ENCODE measurements at regions not wholly inside any gene's neighbourhood (a gene's known extent, or its start where the extent isn't known, plus 50 kb on each side); places are given as distances from the start of the nearest gene placed in this dataset.

GRCh38 chr18:51739044-51739666 is 541.7 kb upstream of the MEX3C start:
- no peak for DNase-seq

- peak; percentile 2 for DNase-seq
Observed at GRCh38 chr18:51751901-51752300, 554.4 kb upstream of the MEX3C start.

GRCh38 chr18:51753365-51754057 is 556.0 kb upstream of the MEX3C start:
- DNase-seq, result no peak

- DNase-seq, result no peak
Observed at GRCh38 chr18:51754566-51754965, 557.1 kb upstream of the MEX3C start.

- DNase-seq, result no peak
Observed at GRCh38 chr18:51757255-51757924, 559.9 kb upstream of the MEX3C start.

GRCh38 chr18:51762373-51762772 is 564.9 kb upstream of the MEX3C start:
- DNase-seq, result no peak

- no peak for DNase-seq
Observed at GRCh38 chr18:51765606-51766360, 568.3 kb upstream of the MEX3C start.

GRCh38 chr18:51767293-51767692 is 569.8 kb upstream of the MEX3C start:
- no peak for DNase-seq

GRCh38 chr18:51778115-51778514 is 561.9 kb upstream of the DCC start:
- no peak for DNase-seq

- no peak for DNase-seq
Observed at GRCh38 chr18:51789871-51790270, 550.1 kb upstream of the DCC start.

GRCh38 chr18:51801514-51801913 is 538.5 kb upstream of the DCC start:
- DNase-seq, result no peak

GRCh38 chr18:51802569-51803428 is 537.2 kb upstream of the DCC start:
- DNase-seq, result no peak

GRCh38 chr18:51807336-51807735 is 532.7 kb upstream of the DCC start:
- no peak for DNase-seq

GRCh38 chr18:51811883-51812282 is 528.1 kb upstream of the DCC start:
- no peak for DNase-seq

GRCh38 chr18:51813740-51814139 is 526.3 kb upstream of the DCC start:
- DNase-seq, result no peak

- no peak for DNase-seq
Observed at GRCh38 chr18:51821610-51822009, 518.4 kb upstream of the DCC start.

- no peak for DNase-seq
Observed at GRCh38 chr18:51824746-51825145, 515.3 kb upstream of the DCC start.

GRCh38 chr18:51833850-51834249 is 506.1 kb upstream of the DCC start:
- DNase-seq, result no peak

GRCh38 chr18:51848702-51849101 is 491.3 kb upstream of the DCC start:
- no peak for DNase-seq

GRCh38 chr18:51852681-51853080 is 487.3 kb upstream of the DCC start:
- no peak for DNase-seq

GRCh38 chr18:51857989-51858388 is 482.0 kb upstream of the DCC start:
- DNase-seq, result no peak

GRCh38 chr18:51861046-51861445 is 479.0 kb upstream of the DCC start:
- no peak for DNase-seq
